ENCODE measurements at regions not wholly inside any gene's neighbourhood (a gene's known extent, or its start where the extent isn't known, plus 50 kb on each side); places are given as distances from the start of the nearest gene placed in this dataset.
"Not testable (repeated sequence)": the region's sequence is repeated elsewhere in the genome, so short reads cannot be mapped to it uniquely, and the experiment has no call there.

- not testable (repeated sequence) for H3K9me3 ChIP-seq (ENCODE audit: control insufficient read depth in 2 of 2, low read length in 2 of 2); H3K4me1 ChIP-seq (ENCODE audit: control insufficient read depth, insufficient read depth, low read length, poor library complexity, severe bottlenecking); ATAC-seq (ENCODE audit: low read depth in 2 of 2); DNase-seq; H3K27me3 Mint-ChIP-seq; H3K36me3 Mint-ChIP-seq; H3K4me3 ChIP-seq (ENCODE audit: low read depth, low read length); H3K27me3 ChIP-seq (ENCODE audit: control insufficient read depth, insufficient read depth, low read length); H3K27ac ChIP-seq (ENCODE audit: insufficient read depth, low read length, poor library complexity, severe bottlenecking); H3K4me1 Mint-ChIP-seq; H3K27ac Mint-ChIP-seq; H3K4me3 Mint-ChIP-seq; H3K36me3 ChIP-seq (ENCODE audit: control insufficient read depth, insufficient read depth, low read length); H3K9me3 Mint-ChIP-seq
Observed at GRCh38 chr16:85533593-85533992, 79.5 kb upstream of the GSE1 start.

- H3K4me1 ChIP-seq (ENCODE audit: control insufficient read depth, insufficient read depth, low read length, poor library complexity, severe bottlenecking): no peaks in the 10 kb centered on the region
- ATAC-seq (ENCODE audit: low read depth in 2 of 2): no peak
- Mint-ChIP-seq H3K27ac (no peak overlapping the region), H3K4me1 (peaks cover 0 to 2% (median 0%) of the 10 kb centered on the region in 4 donors), H3K27me3 (no peaks in the 10 kb centered on the region), H3K9me3 (peaks cover 0 to 2% (median 0%) of the 10 kb centered on the region in 7 donors), H3K36me3 (no peaks in the 10 kb centered on the region), H3K4me3 (no peak overlapping the region)
- DNase-seq: no peak
- peaks cover 0 to 7% of the 10 kb centered on the region in 2 experiments for H3K9me3 ChIP-seq (ENCODE audit: control insufficient read depth in 2 of 2, low read length in 2 of 2)
- H3K27me3 ChIP-seq (ENCODE audit: control insufficient read depth, insufficient read depth, low read length): no peaks in the 10 kb centered on the region
- no peaks in the 10 kb centered on the region for H3K36me3 ChIP-seq (ENCODE audit: control insufficient read depth, insufficient read depth, low read length)
- no peak overlapping the region for H3K4me3 ChIP-seq (ENCODE audit: low read depth, low read length)
- H3K27ac ChIP-seq (ENCODE audit: insufficient read depth, low read length, poor library complexity, severe bottlenecking): no peak overlapping the region
Observed at GRCh38 chr16:85534536-85535351, 78.4 kb upstream of the GSE1 start.

GRCh38 chr16:85535352-85536072, 77.6 kb upstream of the GSE1 start:
- Histone ChIP-seq H3K36me3 (ENCODE audit: control insufficient read depth, insufficient read depth, low read length) (no peaks in the 10 kb centered on the region), H3K27me3 (ENCODE audit: control insufficient read depth, insufficient read depth, low read length) (no peaks in the 10 kb centered on the region), H3K27ac (ENCODE audit: insufficient read depth, low read length, poor library complexity, severe bottlenecking) (no peak overlapping the region), H3K9me3 (ENCODE audit: control insufficient read depth in 2 of 2, low read length in 2 of 2) (peaks cover 0 to 13% of the 10 kb centered on the region in 2 experiments), H3K4me3 (ENCODE audit: low read depth, low read length) (no peak overlapping the region), H3K4me1 (ENCODE audit: control insufficient read depth, insufficient read depth, low read length, poor library complexity, severe bottlenecking) (no peaks in the 10 kb centered on the region)
- Mint-ChIP-seq H3K27me3 (no peaks in the 10 kb centered on the region), H3K27ac (no peak overlapping the region), H3K4me3 (no peak overlapping the region), H3K4me1 (peaks cover 0 to 2% (median 0%) of the 10 kb centered on the region in 4 donors), H3K36me3 (no peaks in the 10 kb centered on the region), H3K9me3 (peaks cover 0 to 6% (median 0%) of the 10 kb centered on the region in 7 donors)
- no peak for DNase-seq
- ATAC-seq (ENCODE audit: low read depth in 2 of 2): no peak

- H3K9me3 ChIP-seq (ENCODE audit: control insufficient read depth in 2 of 2, low read length in 2 of 2): peaks cover 0 to 13% of the 10 kb centered on the region in 2 experiments
- H3K27me3 ChIP-seq (ENCODE audit: control insufficient read depth, insufficient read depth, low read length): no peaks in the 10 kb centered on the region
- H3K4me3 ChIP-seq (ENCODE audit: low read depth, low read length): no peak overlapping the region
- no peaks in the 10 kb centered on the region for H3K4me1 ChIP-seq (ENCODE audit: control insufficient read depth, insufficient read depth, low read length, poor library complexity, severe bottlenecking)
- H3K36me3 ChIP-seq (ENCODE audit: control insufficient read depth, insufficient read depth, low read length): no peaks in the 10 kb centered on the region
- Mint-ChIP-seq H3K27me3 (no peaks in the 10 kb centered on the region), H3K4me1 (peaks cover 0 to 2% (median 0%) of the 10 kb centered on the region in 4 donors), H3K36me3 (no peaks in the 10 kb centered on the region), H3K9me3 (peaks cover 0 to 6% (median 0%) of the 10 kb centered on the region in 7 donors), H3K4me3 (no peak overlapping the region), H3K27ac (no peak overlapping the region)
- DNase-seq (no peak), ATAC-seq (ENCODE audit: low read depth in 2 of 2) (no peak)
- H3K27ac ChIP-seq (ENCODE audit: insufficient read depth, low read length, poor library complexity, severe bottlenecking): no peak overlapping the region
Observed at GRCh38 chr16:85536073-85536410, 77.1 kb upstream of the GSE1 start.

- ATAC-seq (ENCODE audit: low read depth in 2 of 2) (no peak), DNase-seq (no peak)
- no peak overlapping the region for H3K27ac ChIP-seq (ENCODE audit: insufficient read depth, low read length, poor library complexity, severe bottlenecking)
- Mint-ChIP-seq H3K27me3 (no peaks in the 10 kb centered on the region), H3K4me3 (no peak overlapping the region), H3K9me3 (peaks cover 0 to 6% (median 0%) of the 10 kb centered on the region in 7 donors), H3K36me3 (no peaks in the 10 kb centered on the region), H3K27ac (no peak overlapping the region), H3K4me1 (peaks cover 0 to 2% (median 0%) of the 10 kb centered on the region in 4 donors)
- no peak overlapping the region for H3K4me3 ChIP-seq (ENCODE audit: low read depth, low read length)
- H3K36me3 ChIP-seq (ENCODE audit: control insufficient read depth, insufficient read depth, low read length): no peaks in the 10 kb centered on the region
- H3K27me3 ChIP-seq (ENCODE audit: control insufficient read depth, insufficient read depth, low read length): no peaks in the 10 kb centered on the region
- no peaks in the 10 kb centered on the region for H3K4me1 ChIP-seq (ENCODE audit: control insufficient read depth, insufficient read depth, low read length, poor library complexity, severe bottlenecking)
- H3K9me3 ChIP-seq (ENCODE audit: control insufficient read depth in 2 of 2, low read length in 2 of 2): peaks cover 0 to 13% of the 10 kb centered on the region in 2 experiments
Observed at GRCh38 chr16:85536411-85537330, 76.5 kb upstream of the GSE1 start.

GRCh38 chr16:85537331-85537788, 75.8 kb upstream of the GSE1 start:
- H3K4me1 Mint-ChIP-seq: peaks cover 0 to 2% (median 0%) of the 10 kb centered on the region in 4 donors
- H3K4me3 Mint-ChIP-seq: no peak overlapping the region
- DNase-seq (no peak), ATAC-seq (ENCODE audit: low read depth in 2 of 2) (no peak)
- H3K4me3 ChIP-seq (ENCODE audit: low read depth, low read length): no peak overlapping the region
- H3K27ac ChIP-seq (ENCODE audit: insufficient read depth, low read length, poor library complexity, severe bottlenecking): no peak overlapping the region
- H3K9me3 ChIP-seq (ENCODE audit: control insufficient read depth in 2 of 2, low read length in 2 of 2): peaks cover 0 to 13% of the 10 kb centered on the region in 2 experiments
- no peak overlapping the region for H3K27ac Mint-ChIP-seq
- no peaks in the 10 kb centered on the region for H3K27me3 ChIP-seq (ENCODE audit: control insufficient read depth, insufficient read depth, low read length)
- H3K36me3 ChIP-seq (ENCODE audit: control insufficient read depth, insufficient read depth, low read length): no peaks in the 10 kb centered on the region
- peaks cover 0 to 6% (median 0%) of the 10 kb centered on the region in 7 donors for H3K9me3 Mint-ChIP-seq
- no peaks in the 10 kb centered on the region for H3K4me1 ChIP-seq (ENCODE audit: control insufficient read depth, insufficient read depth, low read length, poor library complexity, severe bottlenecking)
- no peaks in the 10 kb centered on the region for H3K36me3 Mint-ChIP-seq
- no peaks in the 10 kb centered on the region for H3K27me3 Mint-ChIP-seq

GRCh38 chr16:85537795-85538401, 75.2 kb upstream of the GSE1 start:
- H3K27me3 ChIP-seq (ENCODE audit: control insufficient read depth, insufficient read depth, low read length): no peaks in the 10 kb centered on the region
- peaks cover 0 to 13% of the 10 kb centered on the region in 2 experiments for H3K9me3 ChIP-seq (ENCODE audit: control insufficient read depth in 2 of 2, low read length in 2 of 2)
- no peak overlapping the region for H3K27ac Mint-ChIP-seq
- no peak overlapping the region for H3K27ac ChIP-seq (ENCODE audit: insufficient read depth, low read length, poor library complexity, severe bottlenecking)
- H3K36me3 ChIP-seq (ENCODE audit: control insufficient read depth, insufficient read depth, low read length): no peaks in the 10 kb centered on the region
- no peak for DNase-seq
- no peaks in the 10 kb centered on the region for H3K36me3 Mint-ChIP-seq
- no peak overlapping the region for H3K4me3 ChIP-seq (ENCODE audit: low read depth, low read length)
- peaks cover 0 to 6% (median 0%) of the 10 kb centered on the region in 7 donors for H3K9me3 Mint-ChIP-seq
- H3K4me3 Mint-ChIP-seq: no peak overlapping the region
- peaks cover 0 to 2% (median 0%) of the 10 kb centered on the region in 4 donors for H3K4me1 Mint-ChIP-seq
- H3K4me1 ChIP-seq (ENCODE audit: control insufficient read depth, insufficient read depth, low read length, poor library complexity, severe bottlenecking): no peaks in the 10 kb centered on the region
- H3K27me3 Mint-ChIP-seq: no peaks in the 10 kb centered on the region
- ATAC-seq (ENCODE audit: low read depth in 2 of 2): no peak

All from CD4-positive, CD25-positive, alpha-beta regulatory T cell (primary cell).